K562 (cell line): ENCODE measurements at regions not wholly inside any gene's neighbourhood (a gene's known extent, or its start where the extent isn't known, plus 50 kb on each side); places are given as distances from the start of the nearest gene placed in this dataset.

ENCODE experiments used
- ATAC-seq: fragments of 200-7000 bp; cut with Tn5 transposase; 3 replicates; pipeline ENCODE4 v1.9.1; 2020; ENCODE audit warnings: moderate library complexity
- BruUV-seq: library from RNA; stranded (reverse); fragments of 400-500 nt; replicated peaks from 2 replicates; lab custom pipeline; 2021; lab: Mats Ljungman, UMichigan
- CTCF ChIA-PET: fragments of 300-600 bp; formaldehyde crosslinking; extraction: SDS; loops from one replicate; lab custom pipeline; 2021; ENCODE audit warnings: low intra/inter-chr PET ratio; lab: Yijun Ruan, JAX
- POLR2A ChIA-PET: fragments of 300-600, 350-650 bp; sonication (Branson Sonifier 250); formaldehyde crosslinking; extraction: SDS; loops from one replicate; lab custom pipeline; 2021; ENCODE audit warnings: antibody characterized with exemption, inconsistent platforms; lab: Yijun Ruan, JAX
- DNase-seq, 4 experiments: peaks; one replicate each; pipeline versions ENCODE4 v3.0.0 to v3.0.0-alpha.2; 2011 to 2018; ENCODE audit warnings: low spot score in 3 of 4, mixed read lengths in 3 of 4; ENCODE audit errors: extremely low read depth in 1 of 4
- FAIRE-seq: peaks from 2 replicates; lab custom pipeline; 2011; peaks lifted over from hg19 to GRCh38; lab: Jason Lieb, UNC
- H2AFZ ChIP-seq: 2 replicates; pipeline ENCODE4 v1.6.0; 2011; ENCODE audit warnings: low read depth, low read length, control low read depth, inconsistent platforms
- H3K27ac ChIP-seq: fragments of 200-600 bp; 3 replicates; pipeline ENCODE4 v1.8.0; 2011; ENCODE audit warnings: low read depth, mild to moderate bottlenecking, control low read depth, inconsistent platforms, low read length, moderate library complexity, mixed read lengths; ENCODE audit errors: extremely low read depth
- H3K27me3 ChIP-seq, 2 experiments: fragments of 300-600 bp in 1 of 2; 2 replicates in 1 of 2; 3 replicates in 1 of 2; pipeline versions ENCODE4 v1.6.0 to v1.8.0; 2011; ENCODE audit warnings: inconsistent platforms in 2 of 2, low read length in 2 of 2, mild to moderate bottlenecking in 1 of 2, mixed read lengths in 1 of 2, moderate library complexity in 1 of 2; ENCODE audit not compliant: control insufficient read depth in 2 of 2, insufficient read depth in 2 of 2
- H3K36me3 ChIP-seq: fragments of 300-600 bp; 3 replicates; pipeline ENCODE4 v1.8.0; 2011; ENCODE audit warnings: mild to moderate bottlenecking, low read length, inconsistent platforms; ENCODE audit not compliant: control insufficient read depth, insufficient read depth
- H3K4me1 ChIP-seq, 2 experiments: fragments of 200-600 bp in 1 of 2; replicated peaks in 1 of 2; 2 replicates in 1 of 2; 3 replicates in 1 of 2; pipeline versions ENCODE4 v1.5.1 to v1.8.0; 2011; ENCODE audit warnings: inconsistent platforms in 2 of 2, low read length in 2 of 2, mild to moderate bottlenecking in 1 of 2, mixed read lengths in 1 of 2, moderate library complexity in 1 of 2; ENCODE audit not compliant: control insufficient read depth in 2 of 2, insufficient read depth in 2 of 2
- H3K4me2 ChIP-seq: 2 replicates; pipeline ENCODE4 v1.6.1; 2011; ENCODE audit warnings: low read length, control low read depth, inconsistent platforms, mixed read lengths; ENCODE audit not compliant: insufficient read depth
- H3K4me3 ChIP-seq: fragments of 200-600 bp; sonication (generic), shearing (Covaris generic); 2 replicates; pipeline ENCODE4 v1.5.1; 2016; ENCODE audit warnings: control low read depth, inconsistent platforms
- H3K79me2 ChIP-seq: fragments of 200-600 bp; 3 replicates; pipeline ENCODE4 v1.8.0; 2011; ENCODE audit warnings: low read length, inconsistent platforms; ENCODE audit not compliant: control insufficient read depth, insufficient read depth
- H3K9ac ChIP-seq, 2 experiments: 2 replicates each; pipeline versions ENCODE4 v1.6.0 to v1.6.1; 2011; ENCODE audit warnings: low read depth in 2 of 2, low read length in 2 of 2, control low read depth in 1 of 2, inconsistent platforms in 1 of 2, mild to moderate bottlenecking in 1 of 2, mixed read lengths in 1 of 2; ENCODE audit not compliant: insufficient read depth in 1 of 2
- H3K9me1 ChIP-seq: one replicate; pipeline ENCODE4 v1.6.0; 2011; ENCODE audit warnings: inconsistent platforms, mild to moderate bottlenecking, low read length, moderate library complexity; ENCODE audit not compliant: control insufficient read depth, insufficient read depth
- H3K9me3 ChIP-seq: replicated peaks from 2 replicates; pipeline ENCODE4 v1.5.1; 2011; ENCODE audit warnings: low read depth, low read length, inconsistent platforms; ENCODE audit not compliant: control insufficient read depth, insufficient read depth
- H4K20me1 ChIP-seq: replicated peaks from 2 replicates; pipeline ENCODE4 v1.6.1; 2011; ENCODE audit warnings: low read length, inconsistent platforms, mixed read lengths; ENCODE audit not compliant: control insufficient read depth, insufficient read depth
- DACH1 ChIP-seq: fragments of 450-650 bp; IDR thresholded peaks from 2 replicates; pipeline ENCODE4 v1.6.1; 2018; ENCODE audit not compliant: partially characterized antibody
- JUND ChIP-seq, 2 experiments: IDR thresholded peaks; 2 replicates in 1 of 2; 3 replicates in 1 of 2; pipeline ENCODE4 v1.6.1; 2011; ENCODE audit warnings: borderline replicate concordance in 2 of 2, low read depth in 2 of 2, low read length in 2 of 2, improper control_type of control experiment in 1 of 2, missing biosample characterization in 1 of 2, missing genetic modification characterization in 1 of 2, missing genetic modification reagents in 1 of 2
- SRSF3 ChIP-seq: fragments of 200-400 bp; formaldehyde crosslinking; IDR thresholded peaks from 2 replicates; pipeline ENCODE4 v1.6.1; 2016; ENCODE audit warnings: mild to moderate bottlenecking, low read length, moderate library complexity; ENCODE audit not compliant: insufficient read depth
- TCFL5 ChIP-seq: fragments of 250-450 bp; sonication (Bioruptor Pico); conservative IDR thresholded peaks from 2 replicates; pipeline ENCODE4 v1.6.1; 2021; ENCODE audit warnings: mild to moderate bottlenecking, moderate library complexity, matching md5 sums
- TOE1 ChIP-seq, 2 experiments: fragments of 450-650 bp in 1 of 2; sonication (generic) in 1 of 2; formaldehyde crosslinking in 1 of 2; IDR thresholded peaks; 2 replicates each; pipeline versions ENCODE4 v1.7.1 to v1.8.0; 2016 to 2022; ENCODE audit warnings: borderline replicate concordance in 2 of 2, mild to moderate bottlenecking in 2 of 2, antibody characterized with exemption in 1 of 2, inconsistent platforms in 1 of 2, low read depth in 1 of 2, missing genetic modification reagents in 1 of 2, moderate library complexity in 1 of 2
- ZNF274 ChIP-seq: IDR thresholded peaks from 2 replicates; pipeline ENCODE4 v1.6.1; 2011; ENCODE audit warnings: low read depth, mild to moderate bottlenecking, low read length, moderate library complexity, borderline replicate concordance
- WGBS: fragments of 100-300 bp; shearing (Covaris generic); methylation state at CpG from one replicate; pipeline ENCODE4 v1.1.6; 2016; ENCODE audit warnings: low coverage, mixed read lengths; ENCODE audit not compliant: insufficient coverage; ENCODE audit errors: missing lambda C conversion rate; 5-methylcytosine and 5-hydroxymethylcytosine counted together
- in situ Hi-C: fragments of 300-500 bp; cut with MboI; formaldehyde crosslinking; loops from 4 replicates; pipeline ENCODE4 v1.15.0; 2018; ENCODE audit warnings: inconsistent platforms, mixed read lengths
- intact Hi-C: fragments of 100-400 bp; cut with micrococcal nuclease; formaldehyde crosslinking; loops from 2 replicates; pipeline ENCODE4 v1.14.2; 2022
- TF ChIP-seq, protein P1 (sequence below): sonication (generic); formaldehyde crosslinking; IDR thresholded peaks from 2 replicates; pipeline ENCODE4 v1.8.0; 2022; ENCODE audit warnings: missing genetic modification reagents, mild to moderate bottlenecking, borderline replicate concordance

DNA sequence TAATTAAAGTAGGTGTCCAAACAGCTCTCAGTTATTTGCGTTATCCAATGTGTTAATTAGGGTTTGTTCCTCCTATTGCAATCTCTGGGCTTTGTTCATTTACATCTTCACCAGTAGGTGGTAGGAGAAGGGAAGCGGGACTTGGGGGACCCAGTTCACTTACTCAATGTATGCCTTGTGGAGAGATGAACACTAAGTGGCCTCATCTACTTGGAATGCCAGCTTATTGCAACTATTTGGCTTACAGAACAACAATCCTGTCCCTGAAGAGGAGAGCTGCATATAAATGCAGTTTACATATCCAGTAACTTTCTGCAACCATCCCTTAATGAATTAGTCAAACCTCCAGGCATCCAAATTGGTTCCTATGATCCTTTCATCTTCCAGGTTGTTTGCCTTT lies 417.1 kb upstream of the CCDC196 start:
- no peak for FAIRE-seq
- in situ Hi-C loops, result loop anchor here (25.0 kb wide), 2 partner anchors 657 to 907 kb away; partner anchors contain the start of gene FUT8

DNA sequence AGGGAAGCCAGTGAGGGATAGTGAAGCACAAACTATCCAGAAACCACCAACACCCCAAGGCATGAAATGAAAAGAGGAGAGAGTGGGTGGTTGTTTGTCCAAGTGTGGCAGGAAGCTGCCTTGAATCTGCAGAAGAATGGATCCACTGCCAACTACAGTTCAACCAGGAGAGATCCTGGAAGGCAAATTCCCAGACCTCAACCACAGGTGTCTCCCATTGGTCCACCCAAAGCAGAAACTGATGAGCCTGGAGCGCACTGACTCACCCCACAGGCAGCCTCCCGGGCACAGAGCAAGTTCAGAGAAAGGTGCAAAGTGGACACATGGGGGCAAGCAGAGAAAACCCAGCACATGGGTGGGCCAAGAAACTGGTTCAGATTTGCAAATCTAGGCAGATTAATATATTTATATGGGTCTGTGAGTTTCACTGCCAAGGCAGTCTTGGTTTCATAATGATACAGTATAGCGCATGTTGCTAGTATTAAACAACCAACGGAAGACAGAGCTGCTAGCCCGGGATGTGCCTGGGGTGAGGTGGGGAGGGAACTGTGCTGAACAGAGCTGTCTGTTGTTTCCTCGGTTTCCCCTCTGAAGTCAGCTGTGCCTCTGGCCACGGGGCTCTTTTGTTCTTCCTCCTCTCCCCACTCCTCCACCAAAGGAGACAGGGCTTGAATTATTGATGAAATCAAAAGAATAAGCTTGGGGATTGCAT lies 416.2 kb upstream of the CCDC196 start:
- Histone ChIP-seq H3K4me2 (no peak overlapping the region), H3K79me2 (no peaks in the 10 kb centered on the region), H3K4me1 (no peaks in the 10 kb centered on the region), H3K9ac (no peak overlapping the region), H3K27me3 (no peaks in the 10 kb centered on the region), H3K4me3 (no peak overlapping the region), H2AFZ (no peak overlapping the region), H4K20me1 (0 out of 2 replicates have a peak, but pooled peaks cover 3% of the 10 kb centered on the region), H3K27ac (no peak overlapping the region), H3K9me1 (no peaks in the 10 kb centered on the region), H3K36me3 (no peaks in the 10 kb centered on the region), H3K9me3 (no peaks in the 10 kb centered on the region)
- BruUV-seq, result no TSS peak
- FAIRE-seq (no peak), DNase-seq (no peak), ATAC-seq (no peak)
- TF ChIP-seq ZNF274, result no peak
- TF ChIP-seq, protein P1, sequence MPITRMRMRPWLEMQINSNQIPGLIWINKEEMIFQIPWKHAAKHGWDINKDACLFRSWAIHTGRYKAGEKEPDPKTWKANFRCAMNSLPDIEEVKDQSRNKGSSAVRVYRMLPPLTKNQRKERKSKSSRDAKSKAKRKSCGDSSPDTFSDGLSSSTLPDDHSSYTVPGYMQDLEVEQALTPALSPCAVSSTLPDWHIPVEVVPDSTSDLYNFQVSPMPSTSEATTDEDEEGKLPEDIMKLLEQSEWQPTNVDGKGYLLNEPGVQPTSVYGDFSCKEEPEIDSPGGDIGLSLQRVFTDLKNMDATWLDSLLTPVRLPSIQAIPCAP (CRISPR knock-in tag), result no peak
- no peak for TF ChIP-seq SRSF3
- no peak for TF ChIP-seq JUND (IDR thresholded peaks at IDR 0.05; ENCODE audit: borderline replicate concordance, low read depth, low read length)
- no peak for TF ChIP-seq JUND (tag; IDR thresholded peaks at IDR 0.05; ENCODE audit: borderline replicate concordance, low read depth, low read length)
- TF ChIP-seq DACH1, result no peak
- TF ChIP-seq TOE1 (IDR thresholded peaks at IDR 0.05; ENCODE audit: borderline replicate concordance), result no peak
- no peak for TF ChIP-seq TOE1 (CRISPR knock-in tag; IDR thresholded peaks at IDR 0.05; ENCODE audit: borderline replicate concordance, low read depth)
- WGBS, result 0% methylated on average over 7 of the region's 7 CpGs
- ChIA-PET CTCF (interaction anchor here (0.5 kb wide), 1 partner anchor 1051 kb away, joined by 4 read pairs; no protein-coding TSS in a partner anchor), POLR2A (no interaction called here)
- intact Hi-C loops (loop anchor here (2.0 to 10.0 kb wide), 3 partner anchors 109 to 905 kb away; partner anchors contain the start of gene FUT8), in situ Hi-C loops (loop anchor here (25.0 kb wide), 2 partner anchors 658 to 908 kb away; partner anchors contain the start of gene FUT8)

More for the DNA sequence above, 417.1 kb upstream of the CCDC196 start:
- H3K27ac ChIP-seq, result no peak overlapping the region
- CTCF ChIA-PET, result no interaction called here
- TF ChIP-seq DACH1 (no peak), TCFL5 (CRISPR knock-in tag) (no peak)
- intact Hi-C loops, result loop anchor here (10.0 kb wide), 1 partner anchor 654 kb away; the partner anchor contains the start of gene FUT8
- H3K4me1 ChIP-seq, result no peaks in the 10 kb centered on the region
- 0% methylated on average over 1 of the region's 2 CpGs for WGBS
- H3K4me3 ChIP-seq, result no peak overlapping the region
- no peaks in the 10 kb centered on the region for H3K27me3 ChIP-seq
- POLR2A ChIA-PET, result no interaction called here
- no peak overlapping the region for H3K4me2 ChIP-seq
- BruUV-seq, result no TSS peak
- no peak overlapping the region for H3K9ac ChIP-seq
- H3K36me3 ChIP-seq, result no peaks in the 10 kb centered on the region
- H4K20me1 ChIP-seq, result 0 out of 2 replicates have a peak, but pooled peaks cover 3% of the 10 kb centered on the region
- no peaks in the 10 kb centered on the region for H3K79me2 ChIP-seq
- ATAC-seq (no peak), DNase-seq (no peak)
- H3K9me1 ChIP-seq, result no peaks in the 10 kb centered on the region
- no peak overlapping the region for H2AFZ ChIP-seq
- H3K9me3 ChIP-seq, result no peaks in the 10 kb centered on the region
